Natural killer cell treated with Interleukin-12 subunit alpha and Interleukin-12 subunit beta and Interleukin-15 and Interleukin-18, amount 100 ng/mL, for 72 hours (primary cell): ENCODE measurements at regions not wholly inside any gene's neighbourhood (a gene's known extent, or its start where the extent isn't known, plus 50 kb on each side); places are given as distances from the start of the nearest gene placed in this dataset.

Source experiments
- ATAC-seq, 2 donors: fragments of 150-1000 bp; cut with Tn5 transposase in 1 of 2; sonication (Bioruptor Pico), chemical (Tn5 transposase) in 1 of 2; 2 replicates each; pipeline ENCODE4 v1.10.0; 2021
- DNase-seq: peaks from one replicate; pipeline ENCODE4 v3.0.0; 2022; ENCODE audit warnings: low spot score
- H3K27ac Mint-ChIP-seq, 2 donors: 1 replicate in 1 of 2; 2 replicates in 1 of 2; pipeline ENCODE4 v1.8.0; 2022; ENCODE audit warnings: mixed read lengths in 2 of 2, mild to moderate bottlenecking in 1 of 2, moderate library complexity in 1 of 2
- H3K27me3 Mint-ChIP-seq, 2 donors: 1 replicate in 1 of 2; 2 replicates in 1 of 2; pipeline ENCODE4 v1.8.0; 2022; ENCODE audit warnings: mixed read lengths in 2 of 2
- H3K36me3 Mint-ChIP-seq: one replicate; pipeline ENCODE4 v1.8.0; 2022; ENCODE audit warnings: mixed read lengths
- H3K4me1 Mint-ChIP-seq, 2 donors: 1 replicate in 1 of 2; 2 replicates in 1 of 2; pipeline ENCODE4 v1.8.0; 2022; ENCODE audit warnings: low read depth in 2 of 2, mixed read lengths in 2 of 2, mild to moderate bottlenecking in 1 of 2
- H3K4me3 Mint-ChIP-seq: one replicate; pipeline ENCODE4 v1.8.0; 2022; ENCODE audit warnings: mixed read lengths
- H3K9me3 Mint-ChIP-seq: 2 replicates; pipeline ENCODE4 v1.8.0; 2022; ENCODE audit warnings: mixed read lengths

- peak overlapping the region in 1 of 2 donors; percentile 92 for H3K27ac Mint-ChIP-seq
- no peak overlapping the region for H3K4me3 Mint-ChIP-seq
- DNase-seq (no peak), ATAC-seq (peak; percentile 52 to 66)
- no peaks in the 10 kb centered on the region for H3K36me3 Mint-ChIP-seq
- peaks cover 0 to 22% of the 10 kb centered on the region in 2 donors for H3K4me1 Mint-ChIP-seq
- peaks cover under 1% of the 10 kb centered on the region for H3K9me3 Mint-ChIP-seq
- H3K27me3 Mint-ChIP-seq, result no peaks in the 10 kb centered on the region
Measured at GRCh38 chr14:85420278-85420677, 109.7 kb upstream of the FLRT2 start.

GRCh38 chr14:85420707-85421106 is 109.2 kb upstream of the FLRT2 start:
- no peaks in the 10 kb centered on the region for H3K27me3 Mint-ChIP-seq
- no peak for ATAC-seq
- DNase-seq, result no peak
- H3K36me3 Mint-ChIP-seq, result no peaks in the 10 kb centered on the region
- no peaks in the 10 kb centered on the region for H3K9me3 Mint-ChIP-seq
- peaks cover 0 to 21% of the 10 kb centered on the region in 2 donors for H3K4me1 Mint-ChIP-seq
- H3K27ac Mint-ChIP-seq, result peak overlapping the region; percentile 53 to 92
- no peak overlapping the region for H3K4me3 Mint-ChIP-seq

GRCh38 chr14:85421186-85421877 is 108.6 kb upstream of the FLRT2 start:
- Mint-ChIP-seq H3K36me3 (no peaks in the 10 kb centered on the region), H3K27me3 (no peaks in the 10 kb centered on the region), H3K4me3 (peak overlapping the region; percentile 28), H3K27ac (peak overlapping the region; percentile 53 to 92), H3K4me1 (peaks cover 1 to 22% of the 10 kb centered on the region in 2 donors), H3K9me3 (no peaks in the 10 kb centered on the region)
- DNase-seq (peak; percentile 61), ATAC-seq (peak; percentile 67 to 86)

GRCh38 chr14:85423889-85424288 is 106.1 kb upstream of the FLRT2 start:
- DNase-seq, result no peak
- Mint-ChIP-seq H3K36me3 (no peaks in the 10 kb centered on the region), H3K9me3 (no peaks in the 10 kb centered on the region), H3K27ac (no peak overlapping the region), H3K4me3 (no peak overlapping the region), H3K4me1 (peaks cover 4 to 22% of the 10 kb centered on the region in 2 donors), H3K27me3 (no peaks in the 10 kb centered on the region)
- no peak for ATAC-seq

GRCh38 chr14:85425507-85425906 is 104.4 kb upstream of the FLRT2 start:
- H3K9me3 Mint-ChIP-seq, result no peaks in the 10 kb centered on the region
- peaks cover 4 to 17% of the 10 kb centered on the region in 2 donors for H3K4me1 Mint-ChIP-seq
- no peaks in the 10 kb centered on the region for H3K36me3 Mint-ChIP-seq
- H3K27ac Mint-ChIP-seq, result no peak overlapping the region
- ATAC-seq (no peak), DNase-seq (no peak)
- no peak overlapping the region for H3K4me3 Mint-ChIP-seq
- H3K27me3 Mint-ChIP-seq, result no peaks in the 10 kb centered on the region

GRCh38 chr14:85426068-85426935 is 103.6 kb upstream of the FLRT2 start:
- ATAC-seq (no peak), DNase-seq (no peak)
- H3K27ac Mint-ChIP-seq, result peak overlapping the region in 1 of 2 donors; percentile 47
- H3K4me1 Mint-ChIP-seq, result peaks cover 4 to 11% of the 10 kb centered on the region in 2 donors
- H3K4me3 Mint-ChIP-seq, result no peak overlapping the region
- no peaks in the 10 kb centered on the region for H3K9me3 Mint-ChIP-seq
- H3K27me3 Mint-ChIP-seq, result no peaks in the 10 kb centered on the region
- no peaks in the 10 kb centered on the region for H3K36me3 Mint-ChIP-seq

- no peak for ATAC-seq
- Mint-ChIP-seq H3K27ac (no peak overlapping the region), H3K27me3 (no peaks in the 10 kb centered on the region), H3K36me3 (no peaks in the 10 kb centered on the region), H3K4me3 (no peak overlapping the region), H3K9me3 (no peaks in the 10 kb centered on the region), H3K4me1 (peaks cover 4 to 6% of the 10 kb centered on the region in 2 donors)
- DNase-seq, result no peak
Measured at GRCh38 chr14:85428926-85429325, 101.0 kb upstream of the FLRT2 start.

- H3K36me3 Mint-ChIP-seq, result no peaks in the 10 kb centered on the region
- no peak for ATAC-seq
- H3K9me3 Mint-ChIP-seq, result no peaks in the 10 kb centered on the region
- no peak for DNase-seq
- H3K4me1 Mint-ChIP-seq, result no peaks in the 10 kb centered on the region
- no peak overlapping the region for H3K4me3 Mint-ChIP-seq
- peak overlapping the region in 1 of 2 donors; percentile 45 for H3K27ac Mint-ChIP-seq
- H3K27me3 Mint-ChIP-seq, result no peaks in the 10 kb centered on the region
Measured at GRCh38 chr14:85437148-85437547, 92.8 kb upstream of the FLRT2 start.

- Mint-ChIP-seq H3K4me3 (no peak overlapping the region), H3K27ac (no peak overlapping the region), H3K9me3 (no peaks in the 10 kb centered on the region), H3K27me3 (no peaks in the 10 kb centered on the region), H3K4me1 (no peaks in the 10 kb centered on the region), H3K36me3 (no peaks in the 10 kb centered on the region)
- no peak for DNase-seq
- ATAC-seq, result no peak
Measured at GRCh38 chr14:85438001-85438400, 91.9 kb upstream of the FLRT2 start.

GRCh38 chr14:85438481-85438942 is 91.4 kb upstream of the FLRT2 start:
- no peak for ATAC-seq
- Mint-ChIP-seq H3K27ac (no peak overlapping the region), H3K27me3 (no peaks in the 10 kb centered on the region), H3K4me3 (no peak overlapping the region), H3K9me3 (no peaks in the 10 kb centered on the region), H3K36me3 (no peaks in the 10 kb centered on the region), H3K4me1 (no peaks in the 10 kb centered on the region)
- no peak for DNase-seq

GRCh38 chr14:85439696-85440328 is 90.1 kb upstream of the FLRT2 start:
- Mint-ChIP-seq H3K27me3 (no peaks in the 10 kb centered on the region), H3K4me3 (no peak overlapping the region), H3K9me3 (no peaks in the 10 kb centered on the region), H3K36me3 (no peaks in the 10 kb centered on the region), H3K27ac (no peak overlapping the region), H3K4me1 (peaks cover 0 to under 1% of the 10 kb centered on the region in 2 donors)
- DNase-seq, result no peak
- no peak for ATAC-seq

GRCh38 chr14:85441909-85442643 is 87.9 kb upstream of the FLRT2 start:
- Mint-ChIP-seq H3K27me3 (no peaks in the 10 kb centered on the region), H3K36me3 (no peaks in the 10 kb centered on the region), H3K4me1 (peaks cover 0 to 2% of the 10 kb centered on the region in 2 donors), H3K4me3 (no peak overlapping the region), H3K9me3 (peaks cover 3% of the 10 kb centered on the region), H3K27ac (no peak overlapping the region)
- ATAC-seq (no peak), DNase-seq (no peak)

- no peak for DNase-seq
- H3K4me3 Mint-ChIP-seq, result no peak overlapping the region
- no peak for ATAC-seq
- peaks cover 0 to 2% of the 10 kb centered on the region in 2 donors for H3K4me1 Mint-ChIP-seq
- H3K9me3 Mint-ChIP-seq, result peaks cover 8% of the 10 kb centered on the region
- no peaks in the 10 kb centered on the region for H3K36me3 Mint-ChIP-seq
- H3K27me3 Mint-ChIP-seq, result no peaks in the 10 kb centered on the region
- no peak overlapping the region for H3K27ac Mint-ChIP-seq
Measured at GRCh38 chr14:85442996-85443395, 86.9 kb upstream of the FLRT2 start.
